ENCODE measurements at regions not wholly inside any gene's neighbourhood (a gene's known extent, or its start where the extent isn't known, plus 50 kb on each side); places are given as distances from the start of the nearest gene placed in this dataset.

DNA sequence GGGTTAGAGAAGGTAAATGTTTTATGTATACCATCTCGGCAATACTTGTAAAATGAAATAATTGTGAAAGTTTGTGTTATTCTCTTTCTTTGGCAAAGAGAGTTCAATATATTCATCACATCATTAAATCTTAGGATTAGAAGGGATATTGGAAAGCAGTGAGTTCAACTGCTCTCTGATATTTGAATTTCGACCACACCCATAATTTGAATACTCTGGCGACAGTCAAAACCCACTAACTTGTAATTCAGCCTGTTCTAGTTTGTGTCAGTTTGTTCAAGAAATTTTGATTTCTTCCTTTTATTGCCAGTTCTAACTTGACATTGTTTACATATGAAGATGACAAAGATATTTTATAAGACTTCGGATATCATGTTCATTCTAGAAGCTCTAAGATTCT lies 1380.5 kb upstream of the CDH8 start:
- TF ChIP-seq, protein P1, sequence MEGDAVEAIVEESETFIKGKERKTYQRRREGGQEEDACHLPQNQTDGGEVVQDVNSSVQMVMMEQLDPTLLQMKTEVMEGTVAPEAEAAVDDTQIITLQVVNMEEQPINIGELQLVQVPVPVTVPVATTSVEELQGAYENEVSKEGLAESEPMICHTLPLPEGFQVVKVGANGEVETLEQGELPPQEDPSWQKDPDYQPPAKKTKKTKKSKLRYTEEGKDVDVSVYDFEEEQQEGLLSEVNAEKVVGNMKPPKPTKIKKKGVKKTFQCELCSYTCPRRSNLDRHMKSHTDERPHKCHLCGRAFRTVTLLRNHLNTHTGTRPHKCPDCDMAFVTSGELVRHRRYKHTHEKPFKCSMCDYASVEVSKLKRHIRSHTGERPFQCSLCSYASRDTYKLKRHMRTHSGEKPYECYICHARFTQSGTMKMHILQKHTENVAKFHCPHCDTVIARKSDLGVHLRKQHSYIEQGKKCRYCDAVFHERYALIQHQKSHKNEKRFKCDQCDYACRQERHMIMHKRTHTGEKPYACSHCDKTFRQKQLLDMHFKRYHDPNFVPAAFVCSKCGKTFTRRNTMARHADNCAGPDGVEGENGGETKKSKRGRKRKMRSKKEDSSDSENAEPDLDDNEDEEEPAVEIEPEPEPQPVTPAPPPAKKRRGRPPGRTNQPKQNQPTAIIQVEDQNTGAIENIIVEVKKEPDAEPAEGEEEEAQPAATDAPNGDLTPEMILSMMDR (IDR thresholded peaks at IDR 0.05), result no peak
- no peak for TF ChIP-seq SIN3A (IDR thresholded peaks at IDR 0.05; ENCODE audit: borderline replicate concordance, insufficient read depth, low read depth, low read length)
- TF ChIP-seq POLR2AphosphoS5 (IDR thresholded peaks at IDR 0.05; ENCODE audit: low read depth, low read length), result no peak
- TF ChIP-seq REST (IDR thresholded peaks at IDR 0.05; ENCODE audit: insufficient read depth in 1 of 2, low read depth in 2 of 2, low read length in 1 of 2), result no peak
- no peak for TF ChIP-seq TCF7L2 (IDR thresholded peaks at IDR 0.05; ENCODE audit: low read depth, low read length)
